H1 (cell line): ENCODE measurements at regions not wholly inside any gene's neighbourhood (a gene's known extent, or its start where the extent isn't known, plus 50 kb on each side); places are given as distances from the start of the nearest gene placed in this dataset.

ENCODE experiments used
- CTCF ChIA-PET: fragments of 300-600 bp; sonication (Branson Sonifier 250); formaldehyde crosslinking; loops from one replicate; lab custom pipeline; 2021; ENCODE audit not compliant: partially characterized antibody; lab: Charles Lee
- POLR2A ChIA-PET: fragments of 300-600 bp; sonication (Branson Sonifier 250); formaldehyde crosslinking; loops from one replicate; lab custom pipeline; 2021; ENCODE audit warnings: inconsistent platforms; ENCODE audit not compliant: partially characterized antibody; lab: Charles Lee
- DNase-seq, 2 experiments: peaks; one replicate each; pipeline versions ENCODE4 v3.0.0 to v3.0.0-alpha.2; 2010 to 2022; ENCODE audit warnings: low spot score in 2 of 2, low read depth in 1 of 2, mixed read lengths in 1 of 2
- FAIRE-seq: peaks from 2 replicates; lab custom pipeline; 2011; peaks lifted over from hg19 to GRCh38; lab: Jason Lieb, UNC
- H2AFZ ChIP-seq: 2 replicates; pipeline ENCODE4 v1.8.1; 2012; ENCODE audit warnings: low read length, inconsistent platforms
- H2AK5ac ChIP-seq: 2 replicates; pipeline ENCODE4 v1.6.1; 2013; ENCODE audit warnings: low read depth, low read length
- H2BK120ac ChIP-seq: replicated peaks from 2 replicates; pipeline ENCODE3; 2013; ENCODE audit warnings: low read depth, low read length, inconsistent platforms
- H2BK12ac ChIP-seq: 2 replicates; pipeline ENCODE4 v1.6.1; 2013; ENCODE audit warnings: low read depth, low read length
- H2BK15ac ChIP-seq: 2 replicates; pipeline ENCODE4 v1.6.1; 2013; ENCODE audit warnings: low read length
- H2BK20ac ChIP-seq: 2 replicates; pipeline ENCODE4 v1.6.1; 2013; ENCODE audit warnings: low read length
- H2BK5ac ChIP-seq: 2 replicates; pipeline ENCODE4 v1.6.1; 2013; ENCODE audit warnings: low read depth, low read length
- H3K14ac ChIP-seq: 2 replicates; pipeline ENCODE4 v1.6.1; 2013; ENCODE audit warnings: inconsistent platforms; ENCODE audit not compliant: insufficient read length
- H3K18ac ChIP-seq: 2 replicates; pipeline ENCODE4 v1.6.1; 2013; ENCODE audit warnings: low read length; ENCODE audit errors: extremely low read depth
- H3K23ac ChIP-seq: 2 replicates; pipeline ENCODE4 v1.6.1; 2013; ENCODE audit warnings: inconsistent platforms; ENCODE audit not compliant: insufficient read length
- H3K23me2 ChIP-seq: 2 replicates; pipeline ENCODE4 v1.6.1; 2013; ENCODE audit warnings: low read depth, low read length
- H3K27ac ChIP-seq: 2 replicates; pipeline ENCODE4 v1.6.1; 2011; ENCODE audit warnings: low read depth, low read length, inconsistent platforms
- H3K27me3 ChIP-seq, 4 experiments: replicated peaks in 1 of 4; 1 replicate in 1 of 4; 2 replicates in 3 of 4; pipeline versions ENCODE4 v1.6.1 to v1.8.1; 2011 to 2013; ENCODE audit warnings: low read length in 3 of 4, mild to moderate bottlenecking in 3 of 4, inconsistent platforms in 2 of 4, mixed read lengths in 2 of 4, moderate library complexity in 1 of 4; ENCODE audit not compliant: control insufficient read depth in 3 of 4, insufficient read depth in 3 of 4; ENCODE audit errors: extremely low read depth in 1 of 4
- H3K36me3 ChIP-seq, 4 experiments: 2 replicates each; pipeline versions ENCODE4 v1.6.1 to v1.8.1; 2011 to 2013; ENCODE audit warnings: mild to moderate bottlenecking in 4 of 4, low read length in 3 of 4, moderate library complexity in 2 of 4, control low read depth in 1 of 4, inconsistent platforms in 1 of 4; ENCODE audit not compliant: insufficient read depth in 4 of 4, control insufficient read depth in 2 of 4
- H3K4ac ChIP-seq: replicated peaks from 2 replicates; pipeline ENCODE3; 2013; ENCODE audit warnings: low read length, low read depth, mixed read lengths, inconsistent platforms; ENCODE audit not compliant: insufficient read length
- H3K4me1 ChIP-seq, 4 experiments: replicated peaks in 1 of 4; 1 replicate in 1 of 4; 2 replicates in 3 of 4; pipeline versions ENCODE4 v1.6.1 to v1.8.1; 2011 to 2013; ENCODE audit warnings: low read length in 3 of 4, inconsistent platforms in 2 of 4, mixed read lengths in 1 of 4; ENCODE audit not compliant: insufficient read depth in 4 of 4, control insufficient read depth in 3 of 4
- H3K4me2 ChIP-seq, 2 experiments: 2 replicates each; pipeline versions ENCODE4 v1.6.1 to v1.8.1; 2011 to 2013; ENCODE audit warnings: low read depth in 2 of 2, low read length in 2 of 2, control low read depth in 1 of 2, inconsistent platforms in 1 of 2, mild to moderate bottlenecking in 1 of 2; ENCODE audit not compliant: insufficient read depth in 1 of 2
- H3K4me3 ChIP-seq, 4 experiments: fragments of 200-600, 300-600 bp in 1 of 4; sonication (generic), shearing (Covaris generic), sonication (Bioruptor Twin) in 1 of 4; 2 replicates each; pipeline versions ENCODE4 v1.5.1 to v1.8.1; 2011 to 2016; ENCODE audit warnings: low read length in 4 of 4, low read depth in 3 of 4, control low read depth in 2 of 4, inconsistent platforms in 2 of 4, mild to moderate bottlenecking in 2 of 4, mixed read lengths in 1 of 4, moderate library complexity in 1 of 4; ENCODE audit not compliant: insufficient read depth in 2 of 4; ENCODE audit errors: extremely low read depth in 1 of 4
- H3K56ac ChIP-seq: replicated peaks from 2 replicates; pipeline ENCODE3; 2013; ENCODE audit warnings: low read depth, mild to moderate bottlenecking, mixed read lengths, low read length, inconsistent platforms; ENCODE audit not compliant: insufficient read length
- H3K79me1 ChIP-seq: 2 replicates; pipeline ENCODE4 v1.6.1; 2013; ENCODE audit warnings: low read depth, low read length, control low read depth
- H3K79me2 ChIP-seq, 2 experiments: 2 replicates each; pipeline versions ENCODE4 v1.6.1 to v1.8.1; 2012 to 2013; ENCODE audit warnings: low read length in 2 of 2, mild to moderate bottlenecking in 2 of 2, inconsistent platforms in 1 of 2; ENCODE audit not compliant: insufficient read depth in 2 of 2, control insufficient read depth in 1 of 2
- H3K9ac ChIP-seq, 4 experiments: replicated peaks in 1 of 4; 1 replicate in 1 of 4; 2 replicates in 3 of 4; pipeline versions ENCODE4 v1.6.1 to v1.8.1; 2011 to 2013; ENCODE audit warnings: low read depth in 3 of 4, low read length in 3 of 4, control low read depth in 2 of 4, mild to moderate bottlenecking in 2 of 4, moderate library complexity in 2 of 4, inconsistent platforms in 1 of 4; ENCODE audit errors: extremely low read depth in 1 of 4
- H3K9me3 ChIP-seq, 2 experiments: 2 replicates each; pipeline versions ENCODE4 v1.6.1 to v1.8.1; 2012 to 2013; ENCODE audit warnings: mild to moderate bottlenecking in 2 of 2, moderate library complexity in 2 of 2, control low read depth in 1 of 2, inconsistent platforms in 1 of 2, low read depth in 1 of 2, low read length in 1 of 2, mixed read lengths in 1 of 2; ENCODE audit not compliant: insufficient read depth in 2 of 2
- H4K20me1 ChIP-seq, 2 experiments: replicated peaks in 1 of 2; 2 replicates each; pipeline versions ENCODE3 to v1.8.1; 2011 to 2013; ENCODE audit warnings: inconsistent platforms in 2 of 2, low read length in 2 of 2, mild to moderate bottlenecking in 1 of 2; ENCODE audit not compliant: insufficient read depth in 2 of 2, control insufficient read depth in 1 of 2
- H4K5ac ChIP-seq: 2 replicates; pipeline ENCODE4 v1.6.1; 2013; ENCODE audit warnings: low read length, low read depth, mixed read lengths, inconsistent platforms; ENCODE audit not compliant: insufficient read length
- H4K8ac ChIP-seq: 2 replicates; pipeline ENCODE4 v1.8.0; 2013; ENCODE audit warnings: mild to moderate bottlenecking, moderate library complexity, low read length, inconsistent platforms; ENCODE audit not compliant: insufficient read depth; ENCODE audit errors: extremely low read depth
- H4K91ac ChIP-seq: replicated peaks from 2 replicates; pipeline ENCODE3; 2013; ENCODE audit warnings: low read length, mixed read lengths, inconsistent platforms; ENCODE audit not compliant: insufficient read length
- KDM1A ChIP-seq: fragments of 200-600, 300-600 bp; sonication (generic); IDR thresholded peaks from 2 replicates; pipeline ENCODE4 v1.7.1; 2016; ENCODE audit warnings: mild to moderate bottlenecking, low read length, borderline replicate concordance
- POLR2A ChIP-seq, 2 experiments: IDR thresholded peaks; 1 replicate in 1 of 2; 2 replicates in 1 of 2; pipeline ENCODE4 v1.6.1; 2011; ENCODE audit warnings: low read depth in 2 of 2, low read length in 2 of 2, mild to moderate bottlenecking in 2 of 2; ENCODE audit errors: control extremely low read depth in 1 of 2
- POU5F1 ChIP-seq: IDR thresholded peaks from 2 replicates; pipeline ENCODE4 v1.6.1; 2011; ENCODE audit warnings: low read depth, mild to moderate bottlenecking, low read length, moderate library complexity
- SIN3A ChIP-seq, 2 experiments: IDR thresholded peaks in 1 of 2; conservative IDR thresholded peaks in 1 of 2; 2 replicates each; pipeline ENCODE4 v1.6.1; 2011 to 2012; ENCODE audit warnings: low read length in 2 of 2, improper control_type of control experiment in 1 of 2, low read depth in 1 of 2, mild to moderate bottlenecking in 1 of 2
- WGBS, 2 experiments: shearing (Covaris generic) in 1 of 2; methylation state at CpG; one replicate each; pipeline versions ENCODE4 v1.1.6 to v1.1.7; 2013 to 2015; ENCODE audit warnings: low lambda C conversion rate in 2 of 2, mixed read lengths in 2 of 2, inconsistent platforms in 1 of 2, low coverage in 1 of 2, missing lambda C conversion rate in 1 of 2; ENCODE audit not compliant: insufficient replicate concordance in 2 of 2, insufficient coverage in 1 of 2, insufficient read length in 1 of 2; ENCODE audit errors: extremely low coverage in 1 of 2, missing lambda C conversion rate in 1 of 2; 5-methylcytosine and 5-hydroxymethylcytosine counted together

DNA sequence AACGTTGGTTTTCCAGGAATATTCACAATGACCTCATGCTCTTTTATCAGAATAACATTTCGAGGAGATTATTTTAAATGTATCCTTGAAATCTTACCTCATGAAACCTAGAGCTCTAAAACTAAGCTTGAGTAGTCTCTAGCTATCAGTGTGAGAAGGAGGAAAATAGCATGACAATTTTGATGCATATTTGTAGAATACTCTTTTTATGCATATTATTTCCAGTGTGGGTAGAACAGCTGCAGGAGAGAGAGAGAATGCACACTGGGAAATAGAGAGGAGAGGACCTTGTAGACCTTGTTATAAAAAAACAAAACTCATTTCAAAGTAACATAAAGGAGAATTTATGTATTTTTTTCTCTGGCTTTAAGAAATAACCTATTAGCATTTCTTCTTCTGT lies 71.1 kb upstream of the VGLL2 start:
- no peaks in the 10 kb centered on the region for H3K9me3 ChIP-seq
- WGBS, 2 experiments, result 95% methylated on average over 2 of the region's 2 CpGs; no CpG with 5 or more reads in 1 of the 2 experiments
- H3K4me2 ChIP-seq, result no peak overlapping the region
- H3K9ac ChIP-seq, result no peak overlapping the region
- H3K79me2 ChIP-seq, result no peaks in the 10 kb centered on the region
- POLR2A ChIA-PET, result no interaction called here
- no peak overlapping the region for H2BK12ac ChIP-seq
- no peaks in the 10 kb centered on the region; a peak in 1 of 7 replicates for H3K4me1 ChIP-seq
- no peak overlapping the region for H2BK5ac ChIP-seq
- CTCF ChIA-PET, result interaction anchor here (1.1 kb wide), 2 partner anchors 27 to 58 kb away, joined by 3 to 5 read pairs; no protein-coding TSS in a partner anchor
- H3K23me2 ChIP-seq, result no peaks in the 10 kb centered on the region
- FAIRE-seq, result no peak
- H3K18ac ChIP-seq, result no peak overlapping the region
- H3K56ac ChIP-seq, result no peak overlapping the region
- no peaks in the 10 kb centered on the region for H3K79me1 ChIP-seq
- no peak overlapping the region for H3K4me3 ChIP-seq
- H2AK5ac ChIP-seq, result no peak overlapping the region
- no peaks in the 10 kb centered on the region for H3K27me3 ChIP-seq
- H3K36me3 ChIP-seq, result no peaks in the 10 kb centered on the region
- no peak overlapping the region for H3K23ac ChIP-seq
- TF ChIP-seq SIN3A (conservative IDR thresholded peaks at IDR 0.05 in 1 of 2, IDR thresholded peaks at IDR 0.05 in 1 of 2; ENCODE audit: low read depth in 1 of 2, low read length in 2 of 2), result no peak
- TF ChIP-seq KDM1A, result no peak
- TF ChIP-seq POU5F1, result no peak
- no peak for TF ChIP-seq POLR2A (IDR thresholded peaks at IDR 0.05; ENCODE audit: control extremely low read depth in 1 of 2, low read depth in 2 of 2, low read length in 2 of 2)
- H2BK20ac ChIP-seq, result no peak overlapping the region
- H3K4ac ChIP-seq, result no peak overlapping the region
- no peak overlapping the region for H4K8ac ChIP-seq
- H3K14ac ChIP-seq, result no peak overlapping the region
- H2BK15ac ChIP-seq, result no peak overlapping the region
- DNase-seq, result no peak
- no peak overlapping the region for H2BK120ac ChIP-seq
- H3K27ac ChIP-seq, result no peak overlapping the region
- H4K20me1 ChIP-seq, result no peaks in the 10 kb centered on the region
- H4K5ac ChIP-seq, result no peak overlapping the region
- H4K91ac ChIP-seq, result no peak overlapping the region
- H2AFZ ChIP-seq, result no peak overlapping the region
